SK-N-MC (cell line): ENCODE measurements at regions not wholly inside any gene's neighbourhood (a gene's known extent, or its start where the extent isn't known, plus 50 kb on each side); places are given as distances from the start of the nearest gene placed in this dataset.

Experiments
- EZH2 ChIP-seq: fragments of 200-600 bp; sonication (generic); IDR thresholded peaks from one replicate; pipeline ENCODE4 v1.6.1; 2017; ENCODE audit warnings: antibody characterized with exemption
- POLR2AphosphoS5 ChIP-seq: IDR thresholded peaks from 2 replicates; pipeline ENCODE4 v1.6.1; 2012; ENCODE audit warnings: mild to moderate bottlenecking, low read depth, low read length, borderline replicate concordance

GRCh38 chr5:92180391-92180790, 797.3 kb upstream of the ARRDC3 start:
- peak; percentile 54; the same call in 1 of the 2 replicates for TF ChIP-seq POLR2AphosphoS5
- no peak for TF ChIP-seq EZH2
